Stimulated activated CD4-positive, alpha-beta T cell treated with anti-CD3 and anti-CD28 coated beads, Interleukin-2, amount 100 ng/mL, for 24 hours (primary cell): ENCODE measurements at regions not wholly inside any gene's neighbourhood (a gene's known extent, or its start where the extent isn't known, plus 50 kb on each side); places are given as distances from the start of the nearest gene placed in this dataset.

Experiments used
- DNase-seq, 2 donors: peaks; one replicate each; pipeline ENCODE4 v3.0.0-alpha.2; 2020

- DNase-seq, result no peak
Measured at GRCh38 chr9:107064378-107064777, 201.4 kb downstream of the ZNF462 start.

- no peak for DNase-seq
Measured at GRCh38 chr9:107065549-107065948, 202.6 kb downstream of the ZNF462 start.

GRCh38 chr9:107067739-107068416 lies 204.9 kb downstream of the ZNF462 start:
- no peak for DNase-seq

GRCh38 chr9:107068581-107068980 lies 205.6 kb downstream of the ZNF462 start:
- no peak for DNase-seq

GRCh38 chr9:107070586-107070985 lies 207.6 kb downstream of the ZNF462 start:
- no peak for DNase-seq

GRCh38 chr9:107078061-107078460 lies 205.0 kb upstream of the RAD23B start:
- DNase-seq, result no peak

GRCh38 chr9:107079589-107079988 lies 203.5 kb upstream of the RAD23B start:
- no peak for DNase-seq

- DNase-seq, result no peak
Measured at GRCh38 chr9:107080130-107080529, 202.9 kb upstream of the RAD23B start.

- DNase-seq, result no peak
Measured at GRCh38 chr9:107086460-107086859, 196.6 kb upstream of the RAD23B start.

- DNase-seq, result no peak
Measured at GRCh38 chr9:107087222-107087621, 195.9 kb upstream of the RAD23B start.

- no peak for DNase-seq
Measured at GRCh38 chr9:107090218-107090617, 192.9 kb upstream of the RAD23B start.

- DNase-seq, result no peak
Measured at GRCh38 chr9:107093365-107094060, 189.6 kb upstream of the RAD23B start.

- DNase-seq, result no peak
Measured at GRCh38 chr9:107094370-107094769, 188.7 kb upstream of the RAD23B start.

GRCh38 chr9:107100591-107100990 lies 182.5 kb upstream of the RAD23B start:
- DNase-seq, result no peak

- no peak for DNase-seq
Measured at GRCh38 chr9:107102011-107102410, 181.1 kb upstream of the RAD23B start.

- no peak for DNase-seq
Measured at GRCh38 chr9:107103621-107104020, 179.5 kb upstream of the RAD23B start.

- no peak for DNase-seq
Measured at GRCh38 chr9:107105784-107106183, 177.3 kb upstream of the RAD23B start.

- DNase-seq, result no peak
Measured at GRCh38 chr9:107106416-107106815, 176.7 kb upstream of the RAD23B start.

GRCh38 chr9:107108342-107109130 lies 174.5 kb upstream of the RAD23B start:
- DNase-seq, result no peak

GRCh38 chr9:107109324-107109723 lies 173.8 kb upstream of the RAD23B start:
- DNase-seq, result no peak

GRCh38 chr9:107110153-107110552 lies 172.9 kb upstream of the RAD23B start:
- no peak for DNase-seq

- DNase-seq, result no peak
Measured at GRCh38 chr9:107112707-107113243, 170.3 kb upstream of the RAD23B start.

- no peak for DNase-seq
Measured at GRCh38 chr9:107118863-107119624, 164.0 kb upstream of the RAD23B start.
